Lower lobe of right lung (tissue), 2 donors: ENCODE measurements at regions not wholly inside any gene's neighbourhood (a gene's known extent, or its start where the extent isn't known, plus 50 kb on each side); places are given as distances from the start of the nearest gene placed in this dataset.

Experiments used
- ATAC-seq, 2 donors: fragments of 200-7000 bp; cut with Tn5 transposase; one replicate each; pipeline ENCODE4 v1.9.1; 2020 to 2022; ENCODE audit warnings: mild to moderate bottlenecking in 2 of 2, moderate library complexity in 2 of 2
- DNase-seq: peaks from one replicate; pipeline ENCODE4 v3.0.0-alpha.2; 2020
- H3K27ac ChIP-seq: fragments of 200-600 bp; one replicate; pipeline ENCODE4 v1.8.0; 2022
- H3K27me3 ChIP-seq: fragments of 200-600 bp; one replicate; pipeline ENCODE4 v1.8.0; 2022; ENCODE audit warnings: low read depth
- H3K36me3 ChIP-seq: fragments of 200-600 bp; one replicate; pipeline ENCODE4 v1.8.0; 2022; ENCODE audit warnings: mild to moderate bottlenecking
- H3K4me1 ChIP-seq: fragments of 200-600 bp; one replicate; pipeline ENCODE4 v1.8.0; 2022
- H3K4me3 ChIP-seq: fragments of 200-600 bp; one replicate; pipeline ENCODE4 v1.8.0; 2022; ENCODE audit warnings: mild to moderate bottlenecking
- H3K9me3 ChIP-seq: fragments of 200-600 bp; one replicate; pipeline ENCODE4 v1.8.0; 2022
- intact Hi-C: fragments of 100-400 bp; cut with DNase I; formaldehyde crosslinking; loops from one replicate; pipeline ENCODE4 v1.11.0; 2022
- TF ChIP-seq, protein P1 (sequence below): fragments of 200-600 bp; IDR thresholded peaks from one replicate; pipeline ENCODE4 v1.8.0; 2022; ENCODE audit warnings: antibody characterized with exemption, mild to moderate bottlenecking
- donor health status: DM: no; HTN: yes; CAD: no; lungs with severe emphysema.

DNA sequence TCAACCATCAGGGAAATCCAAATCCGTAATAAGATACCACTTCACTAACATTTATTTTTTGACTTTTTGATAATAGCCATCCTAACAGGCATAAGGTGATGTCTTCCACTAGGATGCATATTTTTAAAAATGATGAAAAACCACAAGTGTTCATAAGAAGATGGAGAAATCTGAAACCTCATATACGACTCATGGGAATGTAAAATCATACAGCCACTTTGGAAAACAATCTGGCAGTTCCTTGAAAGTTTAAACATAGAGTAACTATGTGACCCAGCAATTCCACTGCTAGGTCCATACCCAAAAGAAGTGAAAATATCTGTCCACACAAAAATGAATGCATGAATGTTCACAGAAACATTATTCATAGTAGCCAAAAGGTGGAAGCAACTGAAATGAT lies 431.0 kb downstream of the ENC1 start:
- no peak for ATAC-seq
- TF ChIP-seq, protein P1, sequence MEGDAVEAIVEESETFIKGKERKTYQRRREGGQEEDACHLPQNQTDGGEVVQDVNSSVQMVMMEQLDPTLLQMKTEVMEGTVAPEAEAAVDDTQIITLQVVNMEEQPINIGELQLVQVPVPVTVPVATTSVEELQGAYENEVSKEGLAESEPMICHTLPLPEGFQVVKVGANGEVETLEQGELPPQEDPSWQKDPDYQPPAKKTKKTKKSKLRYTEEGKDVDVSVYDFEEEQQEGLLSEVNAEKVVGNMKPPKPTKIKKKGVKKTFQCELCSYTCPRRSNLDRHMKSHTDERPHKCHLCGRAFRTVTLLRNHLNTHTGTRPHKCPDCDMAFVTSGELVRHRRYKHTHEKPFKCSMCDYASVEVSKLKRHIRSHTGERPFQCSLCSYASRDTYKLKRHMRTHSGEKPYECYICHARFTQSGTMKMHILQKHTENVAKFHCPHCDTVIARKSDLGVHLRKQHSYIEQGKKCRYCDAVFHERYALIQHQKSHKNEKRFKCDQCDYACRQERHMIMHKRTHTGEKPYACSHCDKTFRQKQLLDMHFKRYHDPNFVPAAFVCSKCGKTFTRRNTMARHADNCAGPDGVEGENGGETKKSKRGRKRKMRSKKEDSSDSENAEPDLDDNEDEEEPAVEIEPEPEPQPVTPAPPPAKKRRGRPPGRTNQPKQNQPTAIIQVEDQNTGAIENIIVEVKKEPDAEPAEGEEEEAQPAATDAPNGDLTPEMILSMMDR: no peak

DNA sequence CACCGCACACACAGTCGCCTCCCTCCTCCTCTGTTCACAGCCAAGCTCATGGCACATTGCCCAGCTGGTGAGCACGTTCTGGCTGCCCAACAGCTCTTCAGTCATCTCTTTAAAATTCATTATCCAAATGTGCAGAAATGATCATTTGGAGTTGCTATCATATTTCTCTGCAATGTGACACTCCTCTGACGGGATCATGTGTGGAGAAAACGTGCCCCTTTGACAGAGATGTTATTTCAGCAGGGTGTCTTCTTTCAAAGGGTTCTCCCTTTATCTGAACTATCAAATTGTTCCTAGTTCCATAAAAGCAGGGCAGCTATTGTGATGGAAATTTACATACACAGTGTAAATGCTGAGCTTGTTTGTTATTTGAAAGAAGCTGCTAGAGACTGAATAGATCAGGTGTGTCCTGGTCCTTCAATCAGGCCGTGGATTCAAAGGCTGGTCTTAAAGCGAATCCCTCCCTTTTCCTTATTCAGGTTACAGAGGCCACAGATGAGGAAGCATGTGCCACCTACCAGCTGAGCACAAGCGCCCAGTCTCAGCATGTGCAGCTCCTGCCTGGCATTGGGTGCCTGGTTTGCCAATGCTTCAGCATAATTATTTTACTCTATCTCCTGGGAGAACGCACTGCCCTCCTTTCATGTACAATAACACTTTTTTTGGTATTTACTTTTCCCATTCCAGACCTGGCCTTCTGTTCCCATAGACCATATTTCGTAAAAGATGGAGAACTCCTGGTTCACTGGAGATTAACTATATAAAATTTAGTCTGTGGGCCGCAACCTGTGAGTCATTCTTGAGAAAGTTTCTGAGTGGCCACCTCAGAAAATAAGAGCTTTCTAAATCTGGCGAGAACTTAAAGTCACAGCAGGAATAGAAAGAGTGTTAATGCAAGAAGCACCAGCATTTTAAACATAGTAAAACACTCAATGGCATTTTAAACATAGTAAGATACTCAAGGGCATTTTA lies 433.7 kb downstream of the ENC1 start:
- H3K36me3 ChIP-seq: no peaks in the 10 kb centered on the region
- no peaks in the 10 kb centered on the region for H3K27me3 ChIP-seq
- H3K27ac ChIP-seq: no peak overlapping the region
- peaks cover 10% of the 10 kb centered on the region for H3K4me1 ChIP-seq
- TF ChIP-seq, protein P1: no peak
- peak; percentile 63 for DNase-seq
- ATAC-seq: peak; percentile 49 to 88
- no peaks in the 10 kb centered on the region for H3K9me3 ChIP-seq
- H3K4me3 ChIP-seq: no peak overlapping the region
- intact Hi-C loops: no loop called here

More for the DNA sequence above, 431.0 kb downstream of the ENC1 start:
- H3K4me3 ChIP-seq: no peak overlapping the region
- H3K4me1 ChIP-seq: peaks cover 10% of the 10 kb centered on the region
- H3K9me3 ChIP-seq: no peaks in the 10 kb centered on the region
- H3K27ac ChIP-seq: no peak overlapping the region
- no peaks in the 10 kb centered on the region for H3K27me3 ChIP-seq
- H3K36me3 ChIP-seq: no peaks in the 10 kb centered on the region
- intact Hi-C loops: no loop called here
- no peak for DNase-seq

DNA sequence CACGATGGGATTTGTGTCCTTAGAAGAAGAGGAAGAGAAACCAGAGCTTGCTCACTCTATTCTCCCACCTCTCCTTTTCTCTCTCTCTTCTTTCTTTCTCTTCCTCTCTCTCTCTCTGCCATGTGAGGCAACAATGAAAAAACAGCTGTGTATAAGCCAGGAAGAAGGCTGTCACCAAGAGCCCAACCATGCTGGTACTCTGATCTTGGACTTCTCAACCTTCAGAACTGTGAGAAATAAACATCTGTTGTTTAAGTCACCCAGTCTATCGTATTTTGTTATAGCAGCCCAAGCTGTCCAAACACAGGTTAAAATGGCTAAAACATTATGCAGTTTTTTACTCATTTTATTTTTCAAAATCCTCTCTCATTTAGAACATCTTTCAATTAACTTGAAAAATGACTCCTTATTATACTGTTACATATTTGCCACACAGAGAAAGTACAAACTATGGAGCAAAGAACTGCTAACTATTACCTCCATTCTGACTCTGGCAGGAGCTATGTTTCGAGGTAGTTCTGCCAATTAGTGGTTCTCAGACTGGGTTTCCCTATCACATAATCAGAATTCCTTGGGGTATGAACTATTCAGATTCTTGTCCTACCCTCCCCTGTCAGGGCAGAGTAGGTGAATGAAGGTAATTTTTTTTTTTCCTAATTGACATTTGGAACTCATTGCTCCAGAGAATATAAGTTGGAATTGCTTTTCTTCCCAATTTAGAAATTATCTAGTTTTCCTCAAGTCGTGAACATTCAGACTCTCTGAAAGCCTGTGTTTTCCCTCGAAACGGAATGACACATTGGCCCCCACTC lies 434.6 kb downstream of the ENC1 start:
- Histone ChIP-seq H3K27ac (no peak overlapping the region), H3K4me3 (no peak overlapping the region), H3K4me1 (peaks cover 19% of the 10 kb centered on the region), H3K36me3 (no peaks in the 10 kb centered on the region), H3K27me3 (no peaks in the 10 kb centered on the region), H3K9me3 (no peaks in the 10 kb centered on the region)
- no peak for DNase-seq
- intact Hi-C loops: no loop called here
- peak in 1 of 2 donors; percentile 28 for ATAC-seq
- TF ChIP-seq, protein P1: no peak

DNA sequence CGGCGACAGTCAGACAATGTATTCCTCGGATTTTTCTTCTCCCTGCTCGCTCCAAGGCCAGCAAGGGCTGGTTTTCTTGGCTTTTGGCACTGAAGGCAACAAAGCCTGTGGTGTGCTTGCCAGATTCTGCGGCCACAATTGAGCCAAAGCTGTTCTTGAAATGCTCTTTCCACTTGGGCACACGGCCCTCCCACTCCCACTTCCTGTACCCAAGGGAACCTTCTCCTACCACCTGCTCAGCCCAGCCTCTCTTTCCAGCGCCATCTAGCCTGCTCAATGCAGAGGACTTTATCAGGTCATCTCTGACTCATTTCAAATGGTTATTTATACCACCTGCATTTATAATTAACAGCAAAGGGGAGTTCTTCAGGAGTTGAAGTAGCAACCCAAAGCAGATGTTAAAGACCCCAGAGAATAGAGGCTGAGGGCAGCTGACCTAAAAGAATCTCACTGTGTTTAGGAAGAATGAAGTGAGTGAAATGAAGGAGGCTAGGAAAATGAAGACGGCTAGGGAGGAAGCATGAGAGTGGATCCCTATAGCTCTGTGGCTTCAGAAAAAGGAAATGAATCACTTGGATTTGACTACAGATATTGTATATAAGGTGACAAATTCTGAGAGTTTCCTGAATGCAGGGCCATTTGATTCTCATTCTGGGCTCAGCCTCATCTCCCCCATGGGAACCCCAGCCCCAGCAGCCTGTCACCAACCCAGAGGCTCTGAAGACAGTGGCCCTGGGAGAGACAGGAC lies 439.0 kb downstream of the ENC1 start:
- no peaks in the 10 kb centered on the region for H3K27me3 ChIP-seq
- H3K27ac ChIP-seq: no peak overlapping the region
- DNase-seq (no peak), ATAC-seq (no peak)
- peaks cover 14% of the 10 kb centered on the region for H3K4me1 ChIP-seq
- intact Hi-C loops: no loop called here
- H3K4me3 ChIP-seq: no peak overlapping the region
- H3K9me3 ChIP-seq: no peaks in the 10 kb centered on the region
- no peaks in the 10 kb centered on the region for H3K36me3 ChIP-seq
- TF ChIP-seq, protein P1: no peak

DNA sequence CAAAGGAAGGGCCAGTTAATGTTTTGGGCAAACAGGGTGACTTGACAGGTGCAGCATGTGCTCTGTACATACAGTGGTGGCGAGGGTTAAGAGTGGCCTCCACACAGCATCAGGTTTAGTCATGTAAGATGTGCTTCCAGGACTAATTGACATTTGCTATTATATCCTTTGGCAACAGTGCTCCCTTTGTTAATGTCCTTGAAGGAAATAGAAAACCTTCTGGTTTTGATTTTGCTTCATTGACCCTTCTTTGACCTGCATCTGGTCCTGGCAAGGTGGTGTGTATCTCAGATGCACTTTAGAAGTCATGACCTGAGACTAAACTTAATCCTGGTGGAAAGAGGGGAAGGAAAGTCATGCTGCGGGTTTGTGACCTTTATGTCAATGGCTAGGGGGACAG lies 440.0 kb downstream of the ENC1 start:
- no peak for DNase-seq
- Histone ChIP-seq H3K27ac (no peak overlapping the region), H3K9me3 (no peaks in the 10 kb centered on the region), H3K36me3 (no peaks in the 10 kb centered on the region), H3K4me3 (no peak overlapping the region), H3K27me3 (no peaks in the 10 kb centered on the region), H3K4me1 (peaks cover 8% of the 10 kb centered on the region)
- TF ChIP-seq, protein P1: no peak
- no peak for ATAC-seq
- intact Hi-C loops: no loop called here
